ENCODE measurements at regions not wholly inside any gene's neighbourhood (a gene's known extent, or its start where the extent isn't known, plus 50 kb on each side); places are given as distances from the start of the nearest gene placed in this dataset.

DNA sequence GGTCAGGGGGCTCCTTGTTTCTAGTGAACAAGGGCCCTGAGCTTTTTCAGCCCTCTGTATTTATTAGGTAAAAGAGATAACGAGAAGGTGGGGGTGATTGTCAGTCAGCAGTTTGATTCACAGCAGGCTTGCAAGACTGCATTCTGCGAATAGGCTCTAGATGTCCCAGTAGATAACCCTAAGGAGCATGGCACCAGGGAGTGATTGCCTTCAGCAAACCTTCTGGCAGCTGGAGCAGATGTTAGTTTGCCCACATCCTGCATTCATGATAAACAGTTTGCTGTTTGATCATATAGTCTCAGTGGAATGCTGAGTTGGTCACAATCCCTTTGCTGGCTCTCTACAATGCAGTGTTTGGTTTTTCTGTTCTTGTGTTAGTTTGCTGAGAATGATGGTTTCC lies 161.3 kb upstream of the GADL1 start:
- Histone ChIP-seq H3K36me3 (no peaks in the 10 kb centered on the region), H3K4me1 (no peaks in the 10 kb centered on the region), H3K9me3 (peaks cover 2 to 17% (median 4%) of the 10 kb centered on the region in 3 donors), H3K27ac (no peak overlapping the region), H3K4me3 (no peak overlapping the region), H3K27me3 (no peaks in the 10 kb centered on the region)
- TF ChIP-seq, protein P1, sequence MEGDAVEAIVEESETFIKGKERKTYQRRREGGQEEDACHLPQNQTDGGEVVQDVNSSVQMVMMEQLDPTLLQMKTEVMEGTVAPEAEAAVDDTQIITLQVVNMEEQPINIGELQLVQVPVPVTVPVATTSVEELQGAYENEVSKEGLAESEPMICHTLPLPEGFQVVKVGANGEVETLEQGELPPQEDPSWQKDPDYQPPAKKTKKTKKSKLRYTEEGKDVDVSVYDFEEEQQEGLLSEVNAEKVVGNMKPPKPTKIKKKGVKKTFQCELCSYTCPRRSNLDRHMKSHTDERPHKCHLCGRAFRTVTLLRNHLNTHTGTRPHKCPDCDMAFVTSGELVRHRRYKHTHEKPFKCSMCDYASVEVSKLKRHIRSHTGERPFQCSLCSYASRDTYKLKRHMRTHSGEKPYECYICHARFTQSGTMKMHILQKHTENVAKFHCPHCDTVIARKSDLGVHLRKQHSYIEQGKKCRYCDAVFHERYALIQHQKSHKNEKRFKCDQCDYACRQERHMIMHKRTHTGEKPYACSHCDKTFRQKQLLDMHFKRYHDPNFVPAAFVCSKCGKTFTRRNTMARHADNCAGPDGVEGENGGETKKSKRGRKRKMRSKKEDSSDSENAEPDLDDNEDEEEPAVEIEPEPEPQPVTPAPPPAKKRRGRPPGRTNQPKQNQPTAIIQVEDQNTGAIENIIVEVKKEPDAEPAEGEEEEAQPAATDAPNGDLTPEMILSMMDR (IDR thresholded peaks at IDR 0.05): no peak
- DNase-seq: no peak
- intact Hi-C loops (cut with DNase I; ENCODE audit: low total_unique reads): no loop called here

DNA sequence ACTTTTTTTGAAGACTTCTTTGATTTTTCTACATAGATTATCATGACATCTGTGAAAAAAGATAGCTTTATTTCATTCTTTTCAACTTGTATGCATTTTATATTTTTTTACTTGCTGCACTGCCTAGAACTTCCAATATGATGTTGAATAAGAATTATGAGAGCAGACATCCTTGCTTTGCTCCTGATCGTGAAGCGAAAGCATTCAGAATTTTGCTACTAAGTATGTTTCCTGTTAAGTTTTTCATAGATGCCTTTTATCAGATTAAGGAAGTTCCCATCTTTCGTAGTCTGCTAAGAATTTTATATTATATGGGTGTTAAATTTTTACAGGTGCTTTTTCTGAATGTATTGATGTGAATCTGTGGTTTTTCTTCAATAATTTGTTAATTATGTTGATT lies 163.4 kb upstream of the GADL1 start:
- Histone ChIP-seq H3K4me1 (no peaks in the 10 kb centered on the region), H3K27ac (no peak overlapping the region), H3K36me3 (no peaks in the 10 kb centered on the region), H3K27me3 (no peaks in the 10 kb centered on the region), H3K9me3 (peaks cover 0 to 17% (median 4%) of the 10 kb centered on the region in 3 donors), H3K4me3 (no peak overlapping the region)
- intact Hi-C loops (cut with DNase I; ENCODE audit: low total_unique reads): no loop called here
- TF ChIP-seq, protein P1 (IDR thresholded peaks at IDR 0.05): no peak
- DNase-seq: no peak

DNA sequence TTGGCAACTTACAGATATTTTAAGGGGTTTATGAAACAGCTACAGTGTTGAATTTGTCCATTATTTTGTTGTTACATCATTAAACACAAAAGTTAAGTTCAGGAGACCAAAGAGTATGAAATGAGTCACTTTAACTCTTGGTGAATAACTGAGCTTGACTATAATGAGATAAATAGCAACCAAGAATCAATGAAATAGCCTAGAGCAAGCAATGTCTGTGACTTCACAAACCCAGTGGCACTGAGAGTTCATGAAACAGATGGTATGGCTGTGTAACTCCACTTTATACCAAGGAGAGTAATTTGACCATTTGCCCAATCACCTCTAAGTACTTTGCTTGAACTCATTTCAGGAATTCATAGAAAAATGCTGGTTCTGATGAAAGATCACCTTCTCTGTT lies 169.6 kb upstream of the GADL1 start:
- H3K27me3 ChIP-seq: no peaks in the 10 kb centered on the region
- TF ChIP-seq, protein P1 (IDR thresholded peaks at IDR 0.05): no peak

DNA sequence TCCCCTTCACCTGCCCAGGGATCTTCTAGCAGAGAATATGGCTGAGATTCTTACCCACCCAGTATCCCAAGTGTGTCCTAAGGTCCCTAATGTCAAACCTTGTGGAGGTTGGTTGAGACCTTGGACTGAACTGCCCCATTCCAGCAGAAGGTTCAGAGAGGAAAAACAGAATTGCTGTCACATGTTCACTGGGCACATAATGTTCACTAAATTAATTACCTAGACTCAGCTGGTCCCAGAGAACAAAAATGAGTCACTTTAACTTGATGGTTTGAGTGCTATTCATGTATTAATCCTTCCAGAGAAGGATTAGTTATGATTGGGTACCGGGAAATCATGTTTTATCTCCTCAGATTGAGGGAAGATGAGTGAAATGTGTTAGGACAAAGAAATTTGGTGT lies 171.3 kb upstream of the GADL1 start:
- TF ChIP-seq, protein P1 (IDR thresholded peaks at IDR 0.05): no peak
- intact Hi-C loops (cut with DNase I; ENCODE audit: low total_unique reads): no loop called here
- Histone ChIP-seq H3K9me3 (no peaks in the 10 kb centered on the region), H3K4me1 (peaks cover 0 to 3% (median 0%) of the 10 kb centered on the region in 4 donors), H3K36me3 (no peaks in the 10 kb centered on the region), H3K27me3 (no peaks in the 10 kb centered on the region), H3K4me3 (no peak overlapping the region), H3K27ac (no peak overlapping the region)
- DNase-seq: no peak

More for the DNA sequence above, 169.6 kb upstream of the GADL1 start:
- H3K27ac ChIP-seq: no peak overlapping the region
- H3K4me3 ChIP-seq: no peak overlapping the region
- intact Hi-C loops (cut with DNase I; ENCODE audit: low total_unique reads): no loop called here
- no peaks in the 10 kb centered on the region for H3K36me3 ChIP-seq
- DNase-seq: no peak
- H3K9me3 ChIP-seq: peaks cover 0 to 7% (median 2%) of the 10 kb centered on the region in 3 donors
- H3K4me1 ChIP-seq: peaks cover 0 to 3% (median 0%) of the 10 kb centered on the region in 4 donors

DNA sequence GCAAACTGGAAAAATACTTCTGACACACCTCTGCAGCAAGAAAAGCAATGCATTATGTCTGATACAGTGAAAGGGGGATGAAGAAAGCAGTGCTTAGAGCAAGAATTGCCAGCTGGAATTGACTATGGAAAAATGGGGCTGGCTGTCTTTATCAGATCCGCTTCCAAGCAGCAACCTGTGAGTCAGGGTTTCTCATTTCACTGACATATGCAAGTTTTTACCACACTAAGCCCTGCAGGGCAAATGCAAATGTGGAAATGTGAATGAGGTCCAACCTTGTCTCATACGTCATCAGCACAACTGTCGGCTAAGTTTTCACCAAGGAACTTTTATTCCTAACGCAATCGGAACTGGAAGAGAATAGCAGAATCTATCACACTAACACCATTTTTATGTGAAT lies 172.5 kb upstream of the GADL1 start:
- Histone ChIP-seq H3K27ac (no peak overlapping the region), H3K9me3 (peaks cover 0 to 6% (median 0%) of the 10 kb centered on the region in 3 donors), H3K27me3 (no peaks in the 10 kb centered on the region), H3K4me3 (no peak overlapping the region), H3K4me1 (peaks cover 0 to 3% (median 0%) of the 10 kb centered on the region in 4 donors), H3K36me3 (no peaks in the 10 kb centered on the region)
- TF ChIP-seq, protein P1 (IDR thresholded peaks at IDR 0.05): no peak
- intact Hi-C loops (cut with DNase I; ENCODE audit: low total_unique reads): no loop called here
- peak in 1 of 2 donors; percentile 30 for DNase-seq

DNA sequence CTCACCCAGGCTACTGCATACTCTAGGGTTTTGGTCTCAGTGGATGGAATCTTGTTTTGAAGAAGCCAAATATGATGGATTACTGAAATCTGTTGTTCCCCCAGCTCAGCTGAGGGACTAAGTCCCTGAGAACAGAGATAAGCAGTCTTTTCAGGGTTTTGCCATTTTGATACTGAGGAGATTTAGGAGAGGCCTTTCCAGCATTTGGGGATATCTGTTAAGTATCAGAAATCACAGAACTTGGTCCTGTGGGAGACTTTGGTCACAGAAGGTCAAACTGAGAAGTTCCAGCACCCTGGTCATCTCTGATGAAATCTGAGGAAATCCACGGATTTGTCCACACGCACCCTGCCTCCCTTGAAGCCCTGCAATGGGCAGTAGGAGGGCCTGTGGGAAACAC lies 181.0 kb upstream of the GADL1 start:
- Histone ChIP-seq H3K27ac (no peak overlapping the region), H3K36me3 (no peaks in the 10 kb centered on the region), H3K27me3 (no peaks in the 10 kb centered on the region), H3K9me3 (peaks cover 0 to 6% (median 0%) of the 10 kb centered on the region in 3 donors), H3K4me1 (no peaks in the 10 kb centered on the region), H3K4me3 (no peak overlapping the region)
- no peak for DNase-seq
- TF ChIP-seq, protein P1 (IDR thresholded peaks at IDR 0.05): no peak
- intact Hi-C loops (cut with DNase I; ENCODE audit: low total_unique reads): no loop called here
